Natural killer cell treated with Interleukin-12 subunit alpha and Interleukin-12 subunit beta and Interleukin-15 and Interleukin-18, amount 100 ng/mL, for 72 hours (primary cell): ENCODE measurements at regions not wholly inside any gene's neighbourhood (a gene's known extent, or its start where the extent isn't known, plus 50 kb on each side); places are given as distances from the start of the nearest gene placed in this dataset.

ENCODE experiments used
- ATAC-seq, 2 donors: fragments of 150-1000 bp; cut with Tn5 transposase in 1 of 2; sonication (Bioruptor Pico), chemical (Tn5 transposase) in 1 of 2; 2 replicates each; pipeline ENCODE4 v1.10.0; 2021
- DNase-seq: peaks from one replicate; pipeline ENCODE4 v3.0.0; 2022; ENCODE audit warnings: low spot score
- H3K27ac Mint-ChIP-seq, 2 donors: 1 replicate in 1 of 2; 2 replicates in 1 of 2; pipeline ENCODE4 v1.8.0; 2022; ENCODE audit warnings: mixed read lengths in 2 of 2, mild to moderate bottlenecking in 1 of 2, moderate library complexity in 1 of 2
- H3K27me3 Mint-ChIP-seq, 2 donors: 1 replicate in 1 of 2; 2 replicates in 1 of 2; pipeline ENCODE4 v1.8.0; 2022; ENCODE audit warnings: mixed read lengths in 2 of 2
- H3K36me3 Mint-ChIP-seq: one replicate; pipeline ENCODE4 v1.8.0; 2022; ENCODE audit warnings: mixed read lengths
- H3K4me1 Mint-ChIP-seq, 2 donors: 1 replicate in 1 of 2; 2 replicates in 1 of 2; pipeline ENCODE4 v1.8.0; 2022; ENCODE audit warnings: low read depth in 2 of 2, mixed read lengths in 2 of 2, mild to moderate bottlenecking in 1 of 2
- H3K4me3 Mint-ChIP-seq: one replicate; pipeline ENCODE4 v1.8.0; 2022; ENCODE audit warnings: mixed read lengths
- H3K9me3 Mint-ChIP-seq: 2 replicates; pipeline ENCODE4 v1.8.0; 2022; ENCODE audit warnings: mixed read lengths

DNA sequence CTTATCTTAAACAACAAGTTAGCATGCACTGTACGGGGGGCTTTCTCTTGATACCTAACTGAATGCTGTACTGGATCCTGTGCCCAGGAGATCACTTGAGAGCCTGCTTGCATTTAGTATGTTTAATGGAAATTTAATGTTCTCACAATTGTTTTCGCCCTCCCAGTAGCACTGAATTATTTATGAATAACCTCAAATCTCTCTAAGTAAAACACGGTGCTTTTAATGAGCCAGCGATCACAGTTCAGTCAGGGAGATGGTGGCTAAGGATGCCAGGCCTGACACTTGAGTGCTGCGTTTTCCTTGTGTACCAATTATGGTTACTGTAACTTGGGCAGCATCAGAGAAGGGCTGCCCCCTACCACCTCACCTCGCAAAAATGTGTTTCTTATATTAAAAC lies 115.5 kb upstream of the ADARB2 start:
- H3K27me3 Mint-ChIP-seq, result peaks cover 0 to 3% of the 10 kb centered on the region in 2 donors
- H3K4me1 Mint-ChIP-seq, result no peaks in the 10 kb centered on the region
- H3K27ac Mint-ChIP-seq, result no peak overlapping the region
- no peak for DNase-seq
- no peak for ATAC-seq
- no peaks in the 10 kb centered on the region for H3K36me3 Mint-ChIP-seq
- H3K9me3 Mint-ChIP-seq, result peaks cover 3% of the 10 kb centered on the region
- H3K4me3 Mint-ChIP-seq, result no peak overlapping the region

DNA sequence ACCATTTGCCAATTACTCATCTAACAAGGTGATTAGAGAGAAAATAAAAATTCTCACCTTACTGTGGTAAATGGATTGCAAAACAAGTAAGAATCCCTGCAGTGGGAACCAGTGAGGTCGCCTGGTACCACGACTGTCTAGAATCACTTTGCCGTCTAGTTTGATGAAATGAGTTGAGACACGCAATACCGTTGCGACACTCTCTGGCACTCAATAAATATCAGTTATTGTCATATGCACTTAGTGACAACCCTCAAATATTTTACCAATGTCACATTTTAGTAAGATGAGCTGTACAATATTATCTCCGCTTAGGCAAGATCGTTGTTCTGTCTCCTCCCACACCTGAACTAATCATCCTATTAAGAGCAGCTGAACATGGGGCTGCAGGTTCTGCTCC lies 114.4 kb upstream of the ADARB2 start:
- Mint-ChIP-seq H3K4me1 (no peaks in the 10 kb centered on the region), H3K27me3 (peaks cover under 1 to 3% of the 10 kb centered on the region in 2 donors)

DNA sequence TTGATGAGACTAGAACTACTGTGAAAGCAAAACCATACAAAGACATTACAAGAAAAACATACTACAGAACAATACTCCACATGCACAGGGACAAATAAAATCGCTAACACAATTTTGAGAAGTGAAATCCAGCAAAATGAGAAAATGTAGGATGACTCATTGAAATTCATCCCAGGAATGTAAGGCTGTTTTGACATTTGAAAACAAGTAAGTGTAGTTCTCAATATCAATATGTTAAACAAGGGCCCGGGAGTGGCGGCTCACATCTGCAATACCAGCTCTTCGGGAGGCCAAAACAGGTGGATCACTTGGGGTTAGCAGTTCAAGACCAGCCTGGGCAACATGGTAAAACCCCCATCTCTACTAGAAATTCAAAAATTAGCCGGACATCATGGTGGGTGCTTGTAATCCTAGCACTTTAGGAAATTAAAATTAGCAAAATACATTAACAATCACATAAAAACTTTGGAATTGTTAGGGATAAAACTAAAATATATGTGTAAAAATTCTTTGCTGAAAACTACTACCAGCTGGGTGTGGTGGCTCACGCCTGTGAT lies 113.7 kb upstream of the ADARB2 start:
- Mint-ChIP-seq H3K27me3 (peaks cover 3 to 7% of the 10 kb centered on the region in 2 donors), H3K4me3 (no peak overlapping the region), H3K27ac (no peak overlapping the region), H3K36me3 (no peaks in the 10 kb centered on the region), H3K9me3 (peaks cover 3% of the 10 kb centered on the region), H3K4me1 (no peaks in the 10 kb centered on the region)
- ATAC-seq, result no peak
- no peak for DNase-seq

More for the DNA sequence above, 114.4 kb upstream of the ADARB2 start:
- H3K27ac Mint-ChIP-seq, result no peak overlapping the region
- ATAC-seq (no peak), DNase-seq (no peak)
- no peaks in the 10 kb centered on the region for H3K36me3 Mint-ChIP-seq
- H3K9me3 Mint-ChIP-seq, result peaks cover 3% of the 10 kb centered on the region
- no peak overlapping the region for H3K4me3 Mint-ChIP-seq

DNA sequence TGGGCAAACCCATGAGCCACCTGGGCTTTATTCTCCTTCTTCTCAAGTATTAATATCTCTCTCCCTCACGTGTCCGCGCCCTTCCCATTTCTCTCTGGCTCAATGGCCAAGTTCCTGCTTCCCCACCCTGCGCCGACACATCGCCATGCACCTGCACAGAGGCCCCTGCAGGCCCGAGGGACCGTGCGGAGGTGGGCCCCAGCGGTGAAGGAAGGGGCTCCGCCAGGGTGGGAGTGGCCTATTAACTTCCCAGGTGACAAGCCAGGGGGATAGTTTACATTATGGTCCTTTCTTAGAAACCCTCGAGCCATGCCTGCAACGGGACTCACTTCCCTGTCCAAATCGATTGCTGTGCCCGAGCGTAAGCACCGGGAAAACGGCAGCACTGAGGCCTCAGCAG lies 110.0 kb upstream of the ADARB2 start:
- no peaks in the 10 kb centered on the region for H3K4me1 Mint-ChIP-seq
- H3K36me3 Mint-ChIP-seq, result no peaks in the 10 kb centered on the region
- H3K9me3 Mint-ChIP-seq, result peaks cover 3% of the 10 kb centered on the region
- peaks cover 3 to 7% of the 10 kb centered on the region in 2 donors for H3K27me3 Mint-ChIP-seq
- H3K27ac Mint-ChIP-seq, result no peak overlapping the region
- H3K4me3 Mint-ChIP-seq, result no peak overlapping the region
- no peak for DNase-seq
- no peak for ATAC-seq

DNA sequence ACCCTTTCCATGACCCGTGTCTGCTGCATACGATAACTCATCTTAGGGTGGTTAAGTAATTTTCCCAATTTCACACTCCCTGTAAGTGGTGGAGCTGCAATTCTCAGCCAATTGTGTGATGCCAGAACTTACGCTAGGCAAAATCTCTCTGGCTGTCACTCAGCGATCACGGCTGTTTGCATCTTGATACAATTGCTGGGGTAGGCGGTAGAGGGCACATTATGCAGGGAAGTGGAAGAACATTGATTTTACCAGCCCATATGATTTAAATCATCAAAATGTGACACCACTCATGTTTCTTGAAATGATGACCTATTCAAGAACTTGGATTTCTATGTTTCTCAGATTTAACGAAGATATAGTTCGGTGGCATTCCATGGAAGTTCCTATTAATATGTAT lies 108.7 kb upstream of the ADARB2 start:
- no peak overlapping the region for H3K27ac Mint-ChIP-seq
- no peak for ATAC-seq

DNA sequence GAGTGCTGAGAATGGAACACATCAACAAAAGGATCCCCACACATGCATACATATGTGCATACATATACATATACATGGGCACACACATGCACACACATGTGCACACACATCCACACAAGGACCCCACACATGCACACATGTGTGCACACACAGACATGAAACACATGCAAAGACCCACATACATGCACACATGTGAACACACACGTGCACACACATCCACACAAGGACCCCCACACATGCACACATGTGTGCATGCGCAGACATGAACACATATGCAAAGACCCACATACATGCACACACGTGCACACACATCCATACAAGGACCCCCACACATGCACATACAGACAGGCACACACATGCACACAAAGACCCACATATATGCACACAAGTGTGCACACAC lies 104.4 kb upstream of the ADARB2 start:
- peaks cover 0 to 6% of the 10 kb centered on the region in 2 donors for H3K27me3 Mint-ChIP-seq
- H3K4me1 Mint-ChIP-seq, result no peaks in the 10 kb centered on the region
- peaks cover 5% of the 10 kb centered on the region for H3K9me3 Mint-ChIP-seq
- H3K27ac Mint-ChIP-seq, result no peak overlapping the region
- ATAC-seq (no peak), DNase-seq (no peak)
- H3K36me3 Mint-ChIP-seq, result no peaks in the 10 kb centered on the region
- no peak overlapping the region for H3K4me3 Mint-ChIP-seq

More for the DNA sequence above, 108.7 kb upstream of the ADARB2 start:
- peaks cover 3 to 7% of the 10 kb centered on the region in 2 donors for H3K27me3 Mint-ChIP-seq
- no peaks in the 10 kb centered on the region for H3K4me1 Mint-ChIP-seq
- no peak for DNase-seq
- peaks cover 7% of the 10 kb centered on the region for H3K9me3 Mint-ChIP-seq
- H3K36me3 Mint-ChIP-seq, result no peaks in the 10 kb centered on the region
- no peak overlapping the region for H3K4me3 Mint-ChIP-seq

DNA sequence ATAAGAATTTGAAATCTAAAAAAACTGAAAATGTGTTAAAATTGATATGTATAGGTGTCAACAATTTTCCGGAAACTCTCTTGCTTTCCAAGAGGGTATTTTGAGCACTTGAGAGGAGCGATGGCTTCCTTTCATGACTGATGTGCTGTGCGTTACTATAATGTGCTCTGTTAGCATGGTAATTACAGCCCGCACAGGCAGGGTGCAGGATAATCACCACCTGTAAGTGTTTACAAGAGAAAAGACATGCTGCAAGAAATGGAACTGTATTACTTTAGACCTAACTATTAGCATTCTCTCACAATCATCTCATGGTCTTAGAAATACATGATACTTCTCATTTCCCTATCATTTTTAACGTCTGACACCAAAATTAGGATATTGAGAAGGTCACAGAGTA lies 92.4 kb upstream of the ADARB2 start:
- H3K4me3 Mint-ChIP-seq, result no peak overlapping the region
- ATAC-seq, result no peak

DNA sequence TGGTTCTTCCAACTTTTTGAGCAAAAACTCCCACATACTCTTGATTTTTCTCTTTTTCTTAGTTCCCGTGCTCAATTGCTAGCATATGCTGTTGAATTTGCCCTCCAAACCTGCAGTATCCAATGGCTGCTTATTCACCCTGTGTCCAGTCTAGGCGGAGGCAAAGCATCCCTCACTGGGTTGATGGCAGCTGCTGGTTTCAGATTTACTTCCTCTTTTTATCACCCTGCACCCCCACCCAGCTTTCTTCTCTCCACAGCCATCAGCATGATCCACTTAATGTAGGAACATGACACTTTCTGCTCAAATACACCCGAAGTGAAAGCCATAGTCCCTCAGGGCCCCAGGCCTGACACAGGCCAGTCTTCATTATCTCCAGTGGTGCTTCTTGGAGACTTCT lies 87.6 kb upstream of the ADARB2 start:
- H3K4me1 Mint-ChIP-seq, result no peaks in the 10 kb centered on the region
- H3K27ac Mint-ChIP-seq, result no peak overlapping the region
- H3K9me3 Mint-ChIP-seq, result peaks cover 15% of the 10 kb centered on the region
- no peak overlapping the region for H3K4me3 Mint-ChIP-seq
- no peak for ATAC-seq
- H3K27me3 Mint-ChIP-seq, result peaks cover 10 to 25% of the 10 kb centered on the region in 2 donors
- H3K36me3 Mint-ChIP-seq, result no peaks in the 10 kb centered on the region
- DNase-seq, result no peak

More for the DNA sequence above, 92.4 kb upstream of the ADARB2 start:
- Mint-ChIP-seq H3K27me3 (peaks cover 7 to 9% of the 10 kb centered on the region in 2 donors), H3K9me3 (peaks cover 8% of the 10 kb centered on the region), H3K4me1 (no peaks in the 10 kb centered on the region), H3K27ac (no peak overlapping the region), H3K36me3 (no peaks in the 10 kb centered on the region)
- no peak for DNase-seq

DNA sequence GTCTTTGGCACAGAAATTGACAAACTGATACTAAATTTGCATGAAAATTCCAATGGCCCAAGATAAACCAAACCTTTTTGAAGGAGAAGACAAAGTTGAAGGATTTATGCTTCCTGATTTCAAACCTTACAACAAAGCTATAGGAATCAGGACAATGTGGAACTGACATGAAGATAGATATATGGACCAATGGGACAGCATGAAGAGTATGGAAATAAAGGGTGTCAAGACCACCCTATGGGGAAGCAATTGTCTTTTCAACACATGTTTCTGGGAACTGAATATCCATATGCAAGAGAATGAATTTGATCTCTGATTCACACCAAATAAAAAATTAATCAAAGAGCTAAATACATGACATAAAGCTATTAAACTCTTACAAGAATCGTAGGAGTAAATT lies 77.2 kb upstream of the ADARB2 start:
- H3K27ac Mint-ChIP-seq, result no peak overlapping the region
- peaks cover 3% of the 10 kb centered on the region for H3K9me3 Mint-ChIP-seq
- ATAC-seq (no peak), DNase-seq (no peak)
- no peak overlapping the region for H3K4me3 Mint-ChIP-seq
- peaks cover 0 to 11% of the 10 kb centered on the region in 2 donors for H3K27me3 Mint-ChIP-seq
- peaks cover 9% of the 10 kb centered on the region for H3K36me3 Mint-ChIP-seq
- H3K4me1 Mint-ChIP-seq, result no peaks in the 10 kb centered on the region

DNA sequence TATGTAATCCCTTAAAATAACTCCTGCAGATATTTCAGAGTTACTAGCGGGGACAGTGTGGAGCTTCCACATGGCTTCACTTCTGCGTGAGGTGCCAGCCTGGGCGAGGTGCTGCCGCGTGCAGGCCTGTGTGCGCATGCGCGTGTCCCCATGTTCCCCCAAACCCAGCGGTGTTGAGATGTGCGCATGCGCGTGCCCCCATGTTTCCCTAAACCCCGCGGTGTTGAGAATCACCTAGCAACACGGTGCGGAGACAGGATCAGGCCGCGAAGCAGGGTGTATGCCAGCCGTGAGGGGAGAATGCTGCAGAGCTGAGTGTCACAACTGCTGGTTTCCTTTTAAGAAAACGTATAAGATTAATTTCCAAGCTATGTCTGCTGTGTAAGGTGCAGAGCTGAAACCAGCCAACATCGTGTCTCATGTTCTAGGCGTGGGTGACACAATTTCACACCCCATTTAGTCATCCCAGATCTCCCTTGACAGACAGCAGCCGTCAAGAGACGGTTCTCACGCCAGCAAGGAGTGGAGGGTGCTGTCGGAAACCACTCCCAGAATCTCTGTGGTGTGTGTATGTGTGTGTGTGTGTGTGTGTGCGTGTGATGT lies 71.9 kb upstream of the ADARB2 start:
- no peak overlapping the region for H3K27ac Mint-ChIP-seq
- H3K9me3 Mint-ChIP-seq, result no peaks in the 10 kb centered on the region
- ATAC-seq (peak in 1 of 2 donors; percentile 31), DNase-seq (no peak)
- H3K4me3 Mint-ChIP-seq, result no peak overlapping the region
- H3K27me3 Mint-ChIP-seq, result peaks cover 0 to 5% of the 10 kb centered on the region in 2 donors
- H3K4me1 Mint-ChIP-seq, result no peaks in the 10 kb centered on the region
- H3K36me3 Mint-ChIP-seq, result no peaks in the 10 kb centered on the region

DNA sequence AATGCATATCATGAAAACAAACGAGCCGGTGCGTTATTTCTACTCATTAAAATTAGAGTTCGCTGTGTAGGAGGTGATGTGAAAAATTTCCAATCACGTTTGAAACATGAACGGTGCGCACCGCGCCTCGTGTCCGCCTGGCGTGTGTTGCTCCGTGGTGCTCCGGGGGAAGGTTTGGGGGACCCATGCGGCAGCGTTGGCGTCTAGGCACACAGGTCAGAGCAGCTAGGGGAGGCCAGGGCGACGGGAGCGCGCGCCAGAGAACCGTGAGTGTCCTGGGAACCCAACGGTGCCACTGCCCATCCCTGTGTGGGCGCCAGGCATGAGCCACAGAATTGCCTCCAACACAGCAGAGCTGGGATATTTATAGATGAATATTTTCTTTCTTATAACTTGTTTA lies 70.6 kb upstream of the ADARB2 start:
- ATAC-seq, result no peak
- H3K9me3 Mint-ChIP-seq, result no peaks in the 10 kb centered on the region
- no peak overlapping the region for H3K27ac Mint-ChIP-seq
- H3K4me1 Mint-ChIP-seq, result no peaks in the 10 kb centered on the region
- no peak for DNase-seq
- no peak overlapping the region for H3K4me3 Mint-ChIP-seq
- no peaks in the 10 kb centered on the region for H3K27me3 Mint-ChIP-seq
- no peaks in the 10 kb centered on the region for H3K36me3 Mint-ChIP-seq

DNA sequence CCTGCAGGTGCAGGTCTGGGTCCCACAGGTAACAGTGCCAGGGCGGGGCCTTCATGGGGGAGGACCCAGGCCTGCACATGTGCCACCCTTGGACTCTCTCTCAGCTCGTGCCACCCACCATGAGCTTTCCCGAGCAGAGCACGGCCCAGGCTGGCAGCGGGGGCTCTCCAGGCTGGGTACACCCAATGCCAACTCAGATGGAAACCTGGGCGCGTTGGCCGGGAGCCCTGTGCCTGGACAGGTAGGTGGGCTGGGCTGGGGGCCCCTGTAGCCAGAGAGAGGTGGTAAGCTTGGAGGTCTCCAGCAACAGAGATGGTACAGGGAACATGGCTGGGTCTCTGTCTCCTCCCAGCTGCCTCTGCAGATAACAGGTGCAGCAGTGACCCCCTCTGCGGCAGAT lies 69.9 kb upstream of the ADARB2 start:
- ATAC-seq (peak; percentile 40 to 49), DNase-seq (no peak)
- Mint-ChIP-seq H3K27me3 (no peaks in the 10 kb centered on the region), H3K27ac (no peak overlapping the region), H3K4me3 (no peak overlapping the region), H3K9me3 (no peaks in the 10 kb centered on the region), H3K36me3 (no peaks in the 10 kb centered on the region), H3K4me1 (no peaks in the 10 kb centered on the region)

DNA sequence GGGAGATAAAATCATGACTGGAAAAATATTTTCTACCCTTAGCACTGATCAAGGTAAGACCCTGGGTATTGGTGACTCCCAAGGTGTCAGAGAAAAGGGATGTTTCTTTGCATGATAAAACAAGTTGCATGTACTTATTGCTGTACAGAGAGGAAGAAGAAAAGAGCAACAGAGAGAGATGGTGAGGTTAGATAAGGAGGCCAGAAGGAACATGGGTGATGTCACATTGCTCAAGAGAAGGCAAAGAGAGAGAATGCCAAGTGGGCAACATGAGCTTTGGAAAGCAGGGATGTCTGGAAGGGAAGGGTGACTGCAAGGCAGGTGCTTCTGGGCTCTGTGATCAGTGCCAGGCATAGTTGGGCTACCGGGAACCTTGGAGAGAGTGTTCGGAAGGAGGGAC lies 65.1 kb upstream of the ADARB2 start:
- no peak for ATAC-seq

DNA sequence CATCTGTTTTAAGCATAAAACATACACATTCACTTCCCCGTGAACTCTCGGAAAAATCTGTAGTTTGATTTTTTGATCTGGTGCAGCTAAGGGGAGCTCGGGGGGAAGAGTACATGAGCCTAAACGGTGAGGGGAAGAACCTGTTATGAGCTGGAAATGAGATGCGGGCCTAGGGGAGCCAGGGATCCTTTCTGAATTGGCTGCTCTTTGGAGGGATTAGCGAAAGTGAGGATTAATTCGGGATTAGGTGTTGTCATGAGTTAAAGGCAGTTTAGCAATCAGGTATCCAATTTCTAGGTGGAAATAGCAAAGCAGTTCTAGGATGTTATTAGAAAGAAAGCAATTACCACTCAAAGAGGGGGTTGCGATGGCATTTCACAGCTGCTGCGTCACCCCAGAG lies 51.1 kb upstream of the ADARB2 start:
- Mint-ChIP-seq H3K4me1 (no peaks in the 10 kb centered on the region), H3K4me3 (no peak overlapping the region)
- no peak for ATAC-seq

More for the DNA sequence above, 65.1 kb upstream of the ADARB2 start:
- H3K4me1 Mint-ChIP-seq, result no peaks in the 10 kb centered on the region
- DNase-seq, result no peak
- no peak overlapping the region for H3K4me3 Mint-ChIP-seq
- H3K27ac Mint-ChIP-seq, result no peak overlapping the region
- peaks cover 0 to 9% of the 10 kb centered on the region in 2 donors for H3K27me3 Mint-ChIP-seq
- no peaks in the 10 kb centered on the region for H3K36me3 Mint-ChIP-seq
- no peaks in the 10 kb centered on the region for H3K9me3 Mint-ChIP-seq

More for the DNA sequence above, 51.1 kb upstream of the ADARB2 start:
- no peaks in the 10 kb centered on the region for H3K9me3 Mint-ChIP-seq
- H3K27me3 Mint-ChIP-seq, result peaks cover 0 to 38% of the 10 kb centered on the region in 2 donors
- no peaks in the 10 kb centered on the region for H3K36me3 Mint-ChIP-seq
- H3K27ac Mint-ChIP-seq, result no peak overlapping the region
- DNase-seq, result no peak
